GM10248 (cell line): ENCODE measurements at regions not wholly inside any gene's neighbourhood (a gene's known extent, or its start where the extent isn't known, plus 50 kb on each side); places are given as distances from the start of the nearest gene placed in this dataset.

Experiments
- CTCF ChIA-PET: fragments of 300-600 bp; sonication (Branson Sonifier 250); formaldehyde crosslinking; extraction: SDS; loops from one replicate; lab custom pipeline; 2021; ENCODE audit warnings: antibody characterized with exemption; lab: Yijun Ruan, JAX
- POLR2A ChIA-PET: fragments of 350-650 bp; sonication (Branson Sonifier 250); formaldehyde crosslinking; extraction: SDS; loops from one replicate; lab custom pipeline; 2020; ENCODE audit warnings: antibody characterized with exemption; lab: Yijun Ruan, JAX
- DNase-seq: peaks from one replicate; pipeline ENCODE4 v3.0.0; 2012; ENCODE audit errors: extremely low spot score
- TF ChIP-seq, protein P1 (sequence below): IDR thresholded peaks from 2 replicates; pipeline ENCODE4 v1.5.1; 2012; ENCODE audit warnings: mild to moderate bottlenecking, low read depth; ENCODE audit errors: extremely low read depth, missing control alignments, control extremely low read depth

DNA sequence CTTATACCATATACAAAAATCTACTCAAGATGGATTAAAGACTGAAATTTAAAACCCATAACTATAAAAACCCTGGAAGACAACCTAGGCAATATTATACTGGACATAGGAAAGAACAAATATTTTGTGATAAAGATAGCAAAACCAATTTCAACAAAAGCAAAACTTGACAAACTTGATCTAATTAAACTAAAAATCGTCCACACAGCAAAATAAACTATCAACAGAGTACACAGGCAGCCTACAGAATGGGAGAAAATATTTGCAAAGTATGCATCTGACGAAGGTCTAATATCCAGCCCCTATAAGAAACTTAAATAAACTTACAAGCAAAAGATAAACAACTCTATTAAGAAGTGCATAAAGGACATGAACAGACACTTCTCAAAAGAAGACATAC lies 240.1 kb downstream of the HGF start:
- ChIA-PET POLR2A (no interaction called here), CTCF (no interaction called here)
- DNase-seq, result no peak
- TF ChIP-seq, protein P1, sequence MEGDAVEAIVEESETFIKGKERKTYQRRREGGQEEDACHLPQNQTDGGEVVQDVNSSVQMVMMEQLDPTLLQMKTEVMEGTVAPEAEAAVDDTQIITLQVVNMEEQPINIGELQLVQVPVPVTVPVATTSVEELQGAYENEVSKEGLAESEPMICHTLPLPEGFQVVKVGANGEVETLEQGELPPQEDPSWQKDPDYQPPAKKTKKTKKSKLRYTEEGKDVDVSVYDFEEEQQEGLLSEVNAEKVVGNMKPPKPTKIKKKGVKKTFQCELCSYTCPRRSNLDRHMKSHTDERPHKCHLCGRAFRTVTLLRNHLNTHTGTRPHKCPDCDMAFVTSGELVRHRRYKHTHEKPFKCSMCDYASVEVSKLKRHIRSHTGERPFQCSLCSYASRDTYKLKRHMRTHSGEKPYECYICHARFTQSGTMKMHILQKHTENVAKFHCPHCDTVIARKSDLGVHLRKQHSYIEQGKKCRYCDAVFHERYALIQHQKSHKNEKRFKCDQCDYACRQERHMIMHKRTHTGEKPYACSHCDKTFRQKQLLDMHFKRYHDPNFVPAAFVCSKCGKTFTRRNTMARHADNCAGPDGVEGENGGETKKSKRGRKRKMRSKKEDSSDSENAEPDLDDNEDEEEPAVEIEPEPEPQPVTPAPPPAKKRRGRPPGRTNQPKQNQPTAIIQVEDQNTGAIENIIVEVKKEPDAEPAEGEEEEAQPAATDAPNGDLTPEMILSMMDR, result no peak

DNA sequence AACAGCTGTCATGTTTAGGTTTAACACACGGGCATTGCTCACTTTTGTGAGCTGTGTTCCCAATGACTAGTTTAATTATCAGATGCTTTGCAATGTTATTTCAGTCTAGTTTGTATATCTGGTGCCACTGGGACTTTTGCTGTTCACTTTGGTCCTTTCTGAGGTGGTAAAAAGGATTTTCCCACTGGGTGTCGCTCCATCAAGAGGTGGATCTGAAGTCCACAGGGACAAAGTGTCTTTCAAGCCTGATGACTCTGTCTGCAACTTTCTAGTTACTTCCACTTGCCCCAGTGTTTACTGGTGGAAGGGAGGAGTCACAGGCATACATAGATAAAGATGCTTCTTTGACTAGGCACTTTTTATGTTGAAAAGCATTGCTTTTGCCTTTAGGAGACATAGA lies 242.2 kb downstream of the HGF start:
- TF ChIP-seq, protein P1, result no peak
- no peak for DNase-seq
- ChIA-PET CTCF (interaction anchor here (1.5 kb wide), 1 partner anchor 11 kb away, joined by 4 read pairs; no protein-coding TSS in a partner anchor), POLR2A (no interaction called here)

DNA sequence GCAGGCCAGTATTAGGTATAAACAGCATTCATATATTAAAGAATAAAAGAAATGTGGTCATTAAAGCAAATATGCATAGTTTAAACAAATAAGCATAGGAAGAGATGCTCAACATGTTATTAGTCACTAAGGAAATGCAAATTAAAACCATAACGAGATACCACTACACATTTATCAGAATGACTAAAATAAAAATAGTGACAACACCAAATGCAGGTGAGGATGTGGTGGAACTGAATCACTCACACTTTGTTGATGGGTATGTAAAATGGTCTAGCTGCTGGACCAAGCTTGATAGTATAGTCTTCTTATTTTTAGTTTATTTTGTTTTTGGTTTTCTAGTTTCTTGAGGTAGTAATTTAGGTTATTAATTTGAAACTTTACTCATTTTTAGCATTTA lies 242.9 kb downstream of the HGF start:
- no peak for DNase-seq
- TF ChIP-seq, protein P1, result no peak
- ChIA-PET POLR2A (no interaction called here), CTCF (interaction anchor here (1.5 kb wide), 1 partner anchor 10 kb away, joined by 4 read pairs; no protein-coding TSS in a partner anchor)

DNA sequence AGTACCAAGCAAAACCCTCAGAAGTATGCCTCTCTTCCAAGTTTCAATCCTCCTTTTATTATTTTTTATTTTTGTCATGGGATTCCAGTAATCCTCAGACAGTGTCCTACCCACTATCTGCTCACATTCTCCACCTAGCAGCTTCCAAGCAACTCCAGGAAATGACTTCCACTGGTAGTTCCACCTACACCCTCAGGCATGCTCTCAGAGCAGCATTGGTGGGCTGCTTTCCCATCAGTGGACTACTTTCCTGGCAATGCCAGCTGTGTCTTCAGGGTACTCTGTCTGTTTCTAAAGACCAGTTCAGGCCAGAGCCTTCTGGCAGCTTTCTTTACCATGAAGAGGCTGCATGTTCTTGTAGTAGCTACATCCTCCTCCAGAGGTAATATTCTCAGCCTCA lies 244.0 kb downstream of the HGF start:
- CTCF ChIA-PET, result no interaction called here
- TF ChIP-seq, protein P1, result no peak
- DNase-seq, result no peak
- POLR2A ChIA-PET, result no interaction called here

DNA sequence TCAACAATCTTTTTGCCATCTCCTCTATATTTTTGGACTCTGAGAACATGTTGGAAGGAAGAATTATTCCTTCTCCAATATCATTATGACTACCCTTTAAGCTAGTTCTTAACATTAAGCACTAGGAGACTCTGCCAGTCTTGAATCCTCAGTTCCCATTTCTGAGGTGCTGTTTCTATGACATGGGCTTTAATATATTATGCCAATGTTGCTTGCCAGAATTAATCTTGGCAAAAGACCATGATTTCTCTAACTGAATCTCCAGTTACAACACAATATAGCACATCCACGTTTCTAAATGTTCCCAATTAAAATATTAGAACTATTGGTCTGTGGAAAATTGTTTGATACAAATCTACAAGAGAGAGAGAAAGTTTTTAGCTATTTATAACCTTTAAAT lies 250.0 kb downstream of the HGF start:
- POLR2A ChIA-PET, result no interaction called here
- TF ChIP-seq, protein P1, result no peak

DNA sequence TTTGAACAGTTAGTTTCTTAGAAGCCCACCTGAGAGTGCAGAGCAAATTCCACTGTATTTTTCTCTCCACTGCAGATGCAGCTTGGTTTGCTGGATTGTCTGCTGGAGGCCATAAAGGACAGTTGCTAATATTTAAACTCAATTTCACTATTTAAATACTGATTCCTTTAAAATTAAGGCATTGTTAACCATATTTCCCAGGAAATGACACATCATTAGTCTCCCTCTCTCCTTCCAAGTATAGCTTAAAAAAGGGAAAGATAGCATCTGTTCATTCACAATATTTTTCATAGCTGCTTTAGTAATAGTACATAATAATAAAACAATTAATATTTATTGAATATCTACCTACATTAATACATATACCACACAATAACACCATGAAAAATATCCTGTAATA lies 252.9 kb downstream of the HGF start:
- TF ChIP-seq, protein P1, result no peak
- CTCF ChIA-PET, result interaction anchor here (0.9 kb wide), 1 partner anchor 11 kb away, joined by 4 read pairs; no protein-coding TSS in a partner anchor
- POLR2A ChIA-PET, result no interaction called here
- no peak for DNase-seq

More for the DNA sequence above, 250.0 kb downstream of the HGF start:
- no peak for DNase-seq
- CTCF ChIA-PET, result interaction anchor here (1.6 kb wide), 1 partner anchor 440 kb away, joined by 3 read pairs; no protein-coding TSS in a partner anchor

DNA sequence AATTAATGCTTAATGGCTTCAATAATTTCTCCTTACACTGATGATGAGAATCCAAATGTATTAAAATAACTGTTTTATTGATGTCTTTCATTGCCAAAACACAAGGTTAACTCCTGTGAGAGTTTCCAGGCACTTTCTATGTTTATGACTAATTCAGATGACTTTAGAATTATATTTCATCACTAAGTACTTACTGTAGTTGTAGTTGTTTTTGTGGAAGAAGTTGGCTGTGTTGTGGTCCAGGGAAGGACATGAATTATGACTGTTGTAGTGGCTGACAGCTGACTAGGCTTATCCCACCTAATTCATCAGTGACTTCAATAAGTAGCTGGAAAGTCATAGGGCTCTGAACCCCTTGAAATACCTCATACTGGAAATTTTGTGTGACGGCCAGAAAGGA lies 254.8 kb downstream of the HGF start:
- POLR2A ChIA-PET, result no interaction called here
- no peak for DNase-seq
- CTCF ChIA-PET, result no interaction called here
- TF ChIP-seq, protein P1, result no peak
